ENCODE measurements at regions not wholly inside any gene's neighbourhood (a gene's known extent, or its start where the extent isn't known, plus 50 kb on each side); places are given as distances from the start of the nearest gene placed in this dataset.

DNA sequence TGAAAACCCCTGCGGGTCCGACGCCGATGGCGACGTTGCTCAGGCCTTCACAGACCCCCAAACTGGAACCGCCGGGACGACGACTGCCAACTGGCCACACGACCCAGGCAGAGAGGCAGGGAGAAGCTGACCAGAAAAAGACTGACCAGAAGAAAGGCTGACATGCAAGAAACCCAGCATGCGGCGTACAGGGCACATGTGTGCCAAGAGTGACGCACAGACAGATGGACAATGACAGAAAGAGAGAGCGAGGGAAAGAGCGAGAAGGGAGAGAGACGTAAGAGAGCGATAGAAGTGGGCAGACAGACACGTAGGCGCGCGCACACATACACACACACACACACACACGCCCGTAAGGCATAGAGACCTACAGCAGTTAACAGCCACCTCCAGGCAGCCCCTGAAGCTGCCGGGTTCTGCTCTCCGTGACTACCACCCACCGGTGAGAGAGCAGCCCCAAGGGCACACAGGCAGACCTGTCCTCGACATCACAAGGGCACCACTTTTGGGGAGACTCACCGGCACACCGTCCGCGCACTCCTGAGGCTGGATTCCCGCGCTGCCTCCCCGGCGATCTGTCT, 67.2 kb upstream of the ZNF527 start:
- DNase-seq = no peak

DNA sequence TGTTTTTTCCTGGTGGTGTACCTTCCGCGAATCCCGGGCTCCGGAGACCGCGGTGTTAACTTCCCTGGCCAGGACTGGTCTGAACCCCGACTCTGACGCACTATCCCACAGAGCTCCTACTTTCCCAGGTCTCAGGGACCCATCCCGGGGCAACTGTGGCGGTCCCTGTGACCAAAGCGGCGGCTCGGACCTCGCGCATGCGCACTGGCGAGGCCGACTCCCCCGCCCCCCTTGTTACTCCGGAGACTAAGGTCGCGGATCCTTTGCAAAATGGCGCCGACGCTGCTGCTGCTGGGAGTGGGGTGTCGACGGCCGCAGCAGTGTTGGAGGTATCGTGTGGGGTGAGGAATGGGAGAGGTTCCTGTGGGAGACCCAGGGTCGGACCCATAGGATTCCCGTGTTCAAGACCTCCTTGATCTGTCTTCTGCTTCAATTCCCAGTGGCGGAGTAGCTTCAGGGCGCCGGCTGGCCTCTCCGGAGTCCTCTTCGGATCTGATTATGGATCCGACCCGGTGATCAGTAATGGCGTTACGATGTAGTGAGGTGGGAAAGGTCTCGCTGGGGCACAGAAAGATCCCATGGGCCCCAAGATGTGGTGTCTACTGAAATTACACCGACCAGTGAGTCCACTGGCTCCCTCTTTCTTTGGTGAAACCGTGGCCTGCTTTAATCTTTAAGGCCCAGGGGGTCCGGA, 66.6 kb upstream of the ZNF527 start:
- no peak for DNase-seq

- DNase-seq = no peak
These were observed 66.0 kb upstream of the ZNF527 start for GRCh38 chr19:37304884-37305255.

- no peak for DNase-seq
These were observed 64.4 kb upstream of the ZNF527 start for GRCh38 chr19:37306383-37306963.

DNA sequence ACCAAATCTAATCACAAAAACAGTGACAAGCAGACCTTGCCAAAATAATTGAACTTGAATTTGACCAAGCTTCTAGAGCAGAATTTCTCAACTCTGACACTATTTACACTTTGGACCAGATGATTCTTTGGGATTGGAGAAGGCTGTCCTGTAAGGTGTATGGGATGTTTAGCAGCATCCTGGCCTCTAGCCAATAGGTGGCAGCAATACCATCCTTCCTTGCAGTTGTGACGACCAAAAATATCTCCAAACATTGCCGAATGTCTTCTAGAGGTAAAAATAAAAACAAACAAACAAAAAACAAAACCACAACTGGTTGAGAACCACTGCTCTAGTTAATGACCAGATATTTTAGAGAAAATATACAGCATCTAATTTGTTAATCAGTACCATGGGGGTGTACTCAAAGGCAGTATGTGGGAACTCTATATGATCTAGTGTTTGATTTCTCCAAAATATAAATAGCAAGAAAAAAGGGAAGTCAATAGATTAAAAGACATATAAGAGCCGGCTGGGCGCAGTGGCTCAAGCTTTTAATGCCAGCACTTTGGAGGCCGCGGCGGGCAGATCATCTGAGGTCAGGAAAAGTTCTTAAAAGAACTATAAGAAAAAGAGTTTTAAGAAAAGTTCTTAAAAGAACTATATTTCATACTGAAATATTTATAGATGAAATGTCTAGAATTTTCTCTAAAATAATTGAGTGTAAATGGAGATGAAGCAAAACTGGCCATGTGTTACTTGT, 60.9 kb upstream of the ZNF527 start:
- peak; percentile 29 for DNase-seq

- DNase-seq = peak; percentile 82
These were observed 58.2 kb upstream of the ZNF527 start for GRCh38 chr19:37312531-37313334.

- DNase-seq = no peak
These were observed 57.6 kb upstream of the ZNF527 start for GRCh38 chr19:37313335-37313627.

DNA sequence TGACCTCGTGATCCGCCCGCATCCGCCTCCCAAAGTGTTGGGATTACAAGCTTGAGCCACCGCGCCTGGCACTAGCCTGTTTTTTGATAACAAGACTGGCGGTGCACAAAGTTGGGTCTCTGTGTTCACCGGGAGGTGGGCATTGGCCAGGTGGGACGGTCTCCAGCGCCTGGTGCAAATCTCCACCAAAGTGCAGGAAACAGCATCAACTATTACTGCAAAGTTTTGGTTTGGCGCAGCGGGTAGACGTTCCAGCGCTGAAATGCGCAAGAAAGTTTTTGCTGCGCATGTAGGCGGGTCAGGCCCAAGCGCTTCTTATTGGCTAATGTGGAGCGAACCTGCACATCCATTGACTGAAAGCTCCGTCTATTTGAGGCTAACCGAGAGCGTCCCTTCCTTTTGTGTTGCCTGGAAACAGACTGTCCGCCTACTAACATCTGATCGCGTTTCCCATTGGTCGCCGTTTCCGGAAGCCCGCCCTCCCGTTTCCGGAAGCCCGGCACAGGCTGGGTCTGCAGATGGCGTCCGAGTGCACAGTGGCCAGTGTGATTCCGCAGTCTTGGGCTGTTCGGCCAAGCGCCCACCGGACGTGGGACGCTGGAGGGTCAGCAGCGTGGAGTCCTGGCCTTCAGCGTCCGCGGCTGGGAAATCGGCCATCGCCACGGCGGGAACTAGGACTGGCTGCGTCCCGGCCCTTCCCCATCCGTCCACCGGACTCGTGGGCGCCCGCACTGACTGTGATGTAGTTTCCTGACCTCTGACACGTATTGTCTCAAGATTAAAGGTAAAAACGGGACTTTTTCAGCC, 53.3 kb upstream of the ZNF527 start:
- peak; percentile 99 for DNase-seq

DNA sequence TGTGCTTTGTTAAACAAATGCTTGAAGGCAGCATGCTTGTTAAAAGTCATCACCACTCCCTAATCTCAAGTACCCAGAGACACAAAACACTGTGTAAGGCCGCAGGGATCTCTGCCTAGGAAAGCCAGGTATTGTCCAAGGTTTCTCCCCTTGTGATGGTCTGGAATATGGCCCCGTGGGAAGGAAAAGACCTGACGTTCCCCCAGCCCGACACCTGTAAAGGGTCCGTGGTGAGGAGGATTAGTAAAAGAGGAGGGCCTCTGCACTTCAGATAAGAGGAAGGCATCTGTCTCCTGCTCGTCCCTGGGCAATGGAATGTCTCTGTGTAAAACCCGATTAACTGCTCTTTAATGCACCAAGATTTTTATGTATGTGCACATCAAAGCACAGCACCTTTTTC, 49.9 kb upstream of the ZNF527 start:
- peak; percentile 64 for DNase-seq

Data from NCI-H82 (cell line).